Endothelial cell (in vitro differentiated cells): ENCODE measurements at regions not wholly inside any gene's neighbourhood (a gene's known extent, or its start where the extent isn't known, plus 50 kb on each side); places are given as distances from the start of the nearest gene placed in this dataset.

Experiments
- DNase-seq: peaks from one replicate; pipeline ENCODE4 v3.0.0; 2021; ENCODE audit warnings: low spot score
- H3K27ac Mint-ChIP-seq: one replicate; pipeline ENCODE4 v1.8.0; 2021; ENCODE audit warnings: mixed read lengths, inconsistent platforms; ENCODE audit not compliant: unreplicated experiment
- H3K27me3 Mint-ChIP-seq: one replicate; pipeline ENCODE4 v1.8.0; 2021; ENCODE audit warnings: mild to moderate bottlenecking, moderate library complexity, mixed read lengths, inconsistent platforms; ENCODE audit not compliant: unreplicated experiment
- H3K36me3 Mint-ChIP-seq: one replicate; pipeline ENCODE4 v1.8.0; 2021; ENCODE audit warnings: mild to moderate bottlenecking, low read depth, mixed read lengths, inconsistent platforms; ENCODE audit not compliant: unreplicated experiment
- H3K4me1 Mint-ChIP-seq: one replicate; pipeline ENCODE4 v1.8.0; 2021; ENCODE audit warnings: mild to moderate bottlenecking, mixed read lengths, inconsistent platforms; ENCODE audit not compliant: unreplicated experiment
- H3K4me3 Mint-ChIP-seq: one replicate; pipeline ENCODE4 v1.8.0; 2021; ENCODE audit warnings: mild to moderate bottlenecking, mixed read lengths, inconsistent platforms; ENCODE audit not compliant: unreplicated experiment
- H3K9me3 Mint-ChIP-seq: one replicate; pipeline ENCODE4 v1.8.0; 2021; ENCODE audit warnings: mixed read lengths, inconsistent platforms; ENCODE audit not compliant: unreplicated experiment
- CTCF ChIP-seq: fragments of 200-600 bp; sonication (generic); IDR thresholded peaks from one replicate; pipeline ENCODE4 v1.5.0; 2021; ENCODE audit warnings: antibody characterized with exemption; ENCODE audit not compliant: unreplicated experiment

- H3K4me3 Mint-ChIP-seq, result no peak overlapping the region
- H3K27ac Mint-ChIP-seq, result no peak overlapping the region
- H3K9me3 Mint-ChIP-seq, result no peaks in the 10 kb centered on the region
- H3K4me1 Mint-ChIP-seq, result no peaks in the 10 kb centered on the region
- no peak for DNase-seq
- H3K36me3 Mint-ChIP-seq, result no peaks in the 10 kb centered on the region
- no peak for TF ChIP-seq CTCF
- H3K27me3 Mint-ChIP-seq, result peaks cover 1% of the 10 kb centered on the region
Observed at GRCh38 chr9:126117158-126117425, 209.5 kb upstream of the MVB12B start.

- Mint-ChIP-seq H3K27me3 (peaks cover 1% of the 10 kb centered on the region), H3K27ac (no peak overlapping the region), H3K4me3 (no peak overlapping the region), H3K9me3 (no peaks in the 10 kb centered on the region), H3K4me1 (no peaks in the 10 kb centered on the region), H3K36me3 (no peaks in the 10 kb centered on the region)
- no peak for TF ChIP-seq CTCF
- no peak for DNase-seq
Observed at GRCh38 chr9:126117631-126118030, 209.0 kb upstream of the MVB12B start.

GRCh38 chr9:126119731-126120130 is 206.9 kb upstream of the MVB12B start:
- Mint-ChIP-seq H3K4me3 (no peak overlapping the region), H3K27ac (no peak overlapping the region), H3K36me3 (no peaks in the 10 kb centered on the region), H3K4me1 (no peaks in the 10 kb centered on the region), H3K27me3 (no peaks in the 10 kb centered on the region), H3K9me3 (no peaks in the 10 kb centered on the region)
- no peak for TF ChIP-seq CTCF
- no peak for DNase-seq

- no peak overlapping the region for H3K4me3 Mint-ChIP-seq
- no peak for DNase-seq
- H3K36me3 Mint-ChIP-seq, result no peaks in the 10 kb centered on the region
- TF ChIP-seq CTCF, result no peak
- H3K9me3 Mint-ChIP-seq, result no peaks in the 10 kb centered on the region
- H3K27ac Mint-ChIP-seq, result no peak overlapping the region
- H3K4me1 Mint-ChIP-seq, result no peaks in the 10 kb centered on the region
- peaks cover 5% of the 10 kb centered on the region for H3K27me3 Mint-ChIP-seq
Observed at GRCh38 chr9:126122901-126123616, 203.6 kb upstream of the MVB12B start.

- peaks cover 5% of the 10 kb centered on the region for H3K27me3 Mint-ChIP-seq
- no peak for DNase-seq
- H3K27ac Mint-ChIP-seq, result no peak overlapping the region
- no peaks in the 10 kb centered on the region for H3K9me3 Mint-ChIP-seq
- H3K36me3 Mint-ChIP-seq, result no peaks in the 10 kb centered on the region
- H3K4me3 Mint-ChIP-seq, result no peak overlapping the region
- no peaks in the 10 kb centered on the region for H3K4me1 Mint-ChIP-seq
- TF ChIP-seq CTCF, result no peak
Observed at GRCh38 chr9:126123927-126124326, 202.7 kb upstream of the MVB12B start.
